Neuronal stem cell (in vitro differentiated cells): ENCODE measurements at regions not wholly inside any gene's neighbourhood (a gene's known extent, or its start where the extent isn't known, plus 50 kb on each side); places are given as distances from the start of the nearest gene placed in this dataset.

Source experiments
- DNase-seq: peaks from one replicate; pipeline ENCODE4 v3.0.0-alpha.2; 2013; ENCODE audit warnings: low spot score
- H2AFZ ChIP-seq: one replicate; pipeline ENCODE4 v1.6.1; 2013; ENCODE audit warnings: mild to moderate bottlenecking, low read length, inconsistent platforms
- H2AK5ac ChIP-seq: 2 replicates; pipeline ENCODE4 v1.6.1; 2013; ENCODE audit warnings: low read depth, mild to moderate bottlenecking, inconsistent platforms, low read length, moderate library complexity, mixed read lengths
- H2BK120ac ChIP-seq: 2 replicates; pipeline ENCODE4 v1.6.1; 2013; ENCODE audit warnings: low read depth, mild to moderate bottlenecking, inconsistent platforms, low read length, moderate library complexity, mixed read lengths
- H2BK12ac ChIP-seq: one replicate; pipeline ENCODE4 v1.6.1; 2013; ENCODE audit warnings: low read length, inconsistent platforms
- H2BK15ac ChIP-seq: 2 replicates; pipeline ENCODE4 v1.6.1; 2013; ENCODE audit warnings: mild to moderate bottlenecking, low read length, inconsistent platforms, mixed read lengths
- H2BK5ac ChIP-seq: one replicate; pipeline ENCODE4 v1.6.1; 2013; ENCODE audit warnings: inconsistent platforms, mild to moderate bottlenecking, low read length, moderate library complexity
- H3K14ac ChIP-seq: one replicate; pipeline ENCODE4 v1.6.1; 2013; ENCODE audit warnings: low read length, inconsistent platforms
- H3K18ac ChIP-seq: 2 replicates; pipeline ENCODE4 v1.6.1; 2013; ENCODE audit warnings: low read length, inconsistent platforms
- H3K23ac ChIP-seq: 2 replicates; pipeline ENCODE4 v1.6.1; 2013; ENCODE audit warnings: low read depth, mild to moderate bottlenecking, mixed read lengths, low read length, inconsistent platforms; ENCODE audit not compliant: poor library complexity
- H3K27ac ChIP-seq: replicated peaks from 3 replicates; pipeline ENCODE4 v1.5.1; 2013; ENCODE audit warnings: low read length, inconsistent platforms
- H3K27me3 ChIP-seq, 3 experiments: 2 replicates each; pipeline ENCODE4 v1.6.1; 2013; ENCODE audit warnings: low read length in 3 of 3, mild to moderate bottlenecking in 2 of 3, inconsistent platforms in 1 of 3, low read depth in 1 of 3, mixed read lengths in 1 of 3, moderate library complexity in 1 of 3; ENCODE audit not compliant: control insufficient read depth in 3 of 3, insufficient read depth in 3 of 3
- H3K36me3 ChIP-seq, 2 donors: replicated peaks in 1 of 2; 2 replicates each; pipeline ENCODE4 v1.6.1; 2013; ENCODE audit warnings: low read length in 2 of 2; ENCODE audit not compliant: control insufficient read depth in 2 of 2, insufficient read depth in 2 of 2
- H3K4ac ChIP-seq: 2 replicates; pipeline ENCODE4 v1.6.1; 2013; ENCODE audit warnings: inconsistent platforms, mild to moderate bottlenecking, low read length, moderate library complexity
- H3K4me1 ChIP-seq, 2 donors: 1 replicate in 1 of 2; 2 replicates in 1 of 2; pipeline ENCODE4 v1.6.1; 2013; ENCODE audit warnings: low read length in 2 of 2, low read depth in 1 of 2; ENCODE audit not compliant: control insufficient read depth in 2 of 2, insufficient read depth in 1 of 2
- H3K4me2 ChIP-seq: one replicate; pipeline ENCODE4 v1.6.1; 2013; ENCODE audit warnings: mild to moderate bottlenecking, low read length, inconsistent platforms; ENCODE audit not compliant: insufficient read depth, poor library complexity, severe bottlenecking
- H3K4me3 ChIP-seq, 2 donors: 2 replicates each; pipeline ENCODE4 v1.5.1; 2013; ENCODE audit warnings: low read length in 2 of 2, mild to moderate bottlenecking in 2 of 2, inconsistent platforms in 1 of 2, moderate library complexity in 1 of 2
- H3K79me1 ChIP-seq: one replicate; pipeline ENCODE4 v1.6.1; 2013; ENCODE audit warnings: low read depth, mild to moderate bottlenecking, inconsistent platforms, low read length, moderate library complexity
- H3K9ac ChIP-seq: one replicate; pipeline ENCODE4 v1.6.1; 2013; ENCODE audit warnings: mild to moderate bottlenecking, low read depth, low read length, inconsistent platforms; ENCODE audit not compliant: poor library complexity
- H3K9me3 ChIP-seq, 2 donors: replicated peaks in 1 of 2; 2 replicates each; pipeline versions ENCODE3 to v1.6.1; 2013; ENCODE audit warnings: low read length in 2 of 2, mild to moderate bottlenecking in 2 of 2, inconsistent platforms in 1 of 2, low read depth in 1 of 2, mixed read lengths in 1 of 2, moderate library complexity in 1 of 2; ENCODE audit not compliant: control insufficient read depth in 2 of 2, insufficient read depth in 1 of 2
- H4K8ac ChIP-seq: one replicate; pipeline ENCODE4 v1.6.1; 2013; ENCODE audit warnings: low read depth, mild to moderate bottlenecking, inconsistent platforms, low read length, moderate library complexity
- H4K91ac ChIP-seq: one replicate; pipeline ENCODE4 v1.6.1; 2013; ENCODE audit warnings: low read length, low read depth, mild to moderate bottlenecking, inconsistent platforms; ENCODE audit not compliant: poor library complexity
- WGBS, 2 donors: extraction: QIAGEN DNeasy Blood & Tissue Kit; methylation state at CpG; one replicate each; pipeline ENCODE4 v1.1.7; 2013; ENCODE audit warnings: missing lambda C conversion rate in 2 of 2, mixed read lengths in 1 of 2; ENCODE audit not compliant: insufficient read length in 2 of 2, insufficient replicate concordance in 1 of 2; ENCODE audit errors: extremely low coverage in 2 of 2; 5-methylcytosine and 5-hydroxymethylcytosine counted together

DNA sequence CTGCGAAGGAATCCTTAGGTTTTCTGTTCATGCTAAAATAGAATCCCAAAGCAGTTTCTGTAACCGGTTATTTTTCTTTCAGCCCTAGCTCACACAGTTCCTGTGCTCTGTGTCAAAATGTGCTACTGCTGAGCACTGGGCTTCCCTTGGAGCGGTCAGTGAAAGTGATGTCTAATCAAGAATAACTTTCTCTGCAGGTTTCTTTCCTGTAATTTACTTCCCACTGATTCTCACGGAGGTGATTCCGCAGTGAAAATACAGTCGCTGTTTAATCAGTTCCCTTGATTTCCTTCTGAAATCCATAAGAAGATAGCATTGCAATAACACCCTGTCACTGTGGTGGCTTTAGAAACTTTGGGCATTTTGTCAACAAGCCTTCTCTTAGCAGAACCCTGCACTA, 112.0 kb upstream of the ISL1 start:
- H4K91ac ChIP-seq = no peak overlapping the region
- H3K4me1 ChIP-seq = peaks cover 0 to 3% of the 10 kb centered on the region in 2 donors
- no peaks in the 10 kb centered on the region for H3K36me3 ChIP-seq
- no peak overlapping the region for H2BK15ac ChIP-seq
- no peak for DNase-seq
- H3K79me1 ChIP-seq = no peaks in the 10 kb centered on the region
- no peak overlapping the region for H2AK5ac ChIP-seq
- H3K23ac ChIP-seq = no peak overlapping the region
- H2BK12ac ChIP-seq = no peak overlapping the region
- no peak overlapping the region for H2BK5ac ChIP-seq
- H3K14ac ChIP-seq = no peak overlapping the region
- H4K8ac ChIP-seq = no peak overlapping the region
- no peak overlapping the region for H2BK120ac ChIP-seq
- H3K27me3 ChIP-seq = no peaks in the 10 kb centered on the region
- no peak overlapping the region for H2AFZ ChIP-seq
- H3K4me2 ChIP-seq = no peak overlapping the region
- no peak overlapping the region for H3K9ac ChIP-seq
- no peak overlapping the region for H3K4ac ChIP-seq
- no CpG with 5 or more reads among the region's 6 CpGs for WGBS, 2 donors
- no peak overlapping the region for H3K18ac ChIP-seq
- H3K9me3 ChIP-seq = no peaks in the 10 kb centered on the region
- H3K27ac ChIP-seq = no peak overlapping the region
- H3K4me3 ChIP-seq = no peak overlapping the region

- Histone ChIP-seq H3K4me3 (no peak overlapping the region), H3K4me1 (peaks cover 0 to 3% of the 10 kb centered on the region in 2 donors), H3K4ac (no peak overlapping the region), H3K4me2 (no peak overlapping the region), H4K8ac (no peak overlapping the region), H3K9me3 (no peaks in the 10 kb centered on the region), H3K23ac (no peak overlapping the region), H2AFZ (no peak overlapping the region), H3K27ac (no peak overlapping the region), H3K18ac (no peak overlapping the region), H2BK5ac (no peak overlapping the region), H3K14ac (no peak overlapping the region), H3K27me3 (no peaks in the 10 kb centered on the region), H2BK15ac (no peak overlapping the region), H2BK12ac (no peak overlapping the region), H3K79me1 (no peaks in the 10 kb centered on the region), H3K9ac (no peak overlapping the region), H3K36me3 (no peaks in the 10 kb centered on the region), H4K91ac (no peak overlapping the region), H2BK120ac (no peak overlapping the region), H2AK5ac (no peak overlapping the region)
- DNase-seq = no peak
- WGBS, 2 donors = no CpG with 5 or more reads among the region's 3 CpGs
These were observed 110.2 kb upstream of the ISL1 start for GRCh38 chr5:51273021-51273420.

GRCh38 chr5:51273871-51274270, 109.4 kb upstream of the ISL1 start:
- H3K27ac ChIP-seq = no peak overlapping the region
- H3K27me3 ChIP-seq = no peaks in the 10 kb centered on the region
- H2AFZ ChIP-seq = no peak overlapping the region
- no peak overlapping the region for H3K4me2 ChIP-seq
- WGBS, 2 donors = no CpG with 5 or more reads among the region's 1 CpG
- H3K14ac ChIP-seq = no peak overlapping the region
- no peak overlapping the region for H4K8ac ChIP-seq
- peaks cover 0 to 3% of the 10 kb centered on the region in 2 donors for H3K4me1 ChIP-seq
- no peak overlapping the region for H3K23ac ChIP-seq
- H2BK5ac ChIP-seq = no peak overlapping the region
- no peak for DNase-seq
- H2BK120ac ChIP-seq = no peak overlapping the region
- no peak overlapping the region for H2BK12ac ChIP-seq
- H4K91ac ChIP-seq = no peak overlapping the region
- no peaks in the 10 kb centered on the region for H3K36me3 ChIP-seq
- H3K9ac ChIP-seq = no peak overlapping the region
- no peaks in the 10 kb centered on the region for H3K9me3 ChIP-seq
- no peak overlapping the region for H2AK5ac ChIP-seq
- no peak overlapping the region for H2BK15ac ChIP-seq
- no peak overlapping the region for H3K4me3 ChIP-seq
- H3K18ac ChIP-seq = no peak overlapping the region
- no peaks in the 10 kb centered on the region for H3K79me1 ChIP-seq
- no peak overlapping the region for H3K4ac ChIP-seq

GRCh38 chr5:51275428-51275827, 107.8 kb upstream of the ISL1 start:
- Histone ChIP-seq H2BK15ac (no peak overlapping the region), H4K91ac (no peak overlapping the region), H3K79me1 (no peaks in the 10 kb centered on the region), H3K27me3 (no peaks in the 10 kb centered on the region), H3K36me3 (no peaks in the 10 kb centered on the region), H3K27ac (no peak overlapping the region), H3K9ac (no peak overlapping the region), H2AFZ (no peak overlapping the region), H3K9me3 (no peaks in the 10 kb centered on the region), H4K8ac (no peak overlapping the region), H2BK5ac (no peak overlapping the region), H2AK5ac (no peak overlapping the region), H3K18ac (no peak overlapping the region), H3K4me1 (peaks cover 0 to 3% of the 10 kb centered on the region in 2 donors), H3K4ac (no peak overlapping the region), H3K4me3 (no peak overlapping the region), H3K4me2 (no peak overlapping the region), H2BK120ac (no peak overlapping the region), H3K23ac (no peak overlapping the region), H2BK12ac (no peak overlapping the region), H3K14ac (no peak overlapping the region)
- DNase-seq = no peak
- WGBS, 2 donors = no CpG with 5 or more reads among the region's 9 CpGs
